Testis (tissue), 2 donors: ENCODE measurements at regions not wholly inside any gene's neighbourhood (a gene's known extent, or its start where the extent isn't known, plus 50 kb on each side); places are given as distances from the start of the nearest gene placed in this dataset.

ENCODE experiments used
- POLR2A ChIP-seq: fragments of 450-650 bp; IDR thresholded peaks from one replicate; pipeline ENCODE4 v1.6.1; 2017; ENCODE audit warnings: antibody characterized with exemption, mild to moderate bottlenecking, moderate library complexity
- TF ChIP-seq, protein P1 (sequence below), 3 experiments: fragments of 450-650 bp in 2 of 3; fragments of 200-600 bp in 1 of 3; sonication (generic) in 1 of 3; IDR thresholded peaks; one replicate each; pipeline ENCODE4 v1.5.1; 2016 to 2019; ENCODE audit warnings: antibody characterized with exemption in 3 of 3, mild to moderate bottlenecking in 2 of 3, moderate library complexity in 1 of 3

DNA sequence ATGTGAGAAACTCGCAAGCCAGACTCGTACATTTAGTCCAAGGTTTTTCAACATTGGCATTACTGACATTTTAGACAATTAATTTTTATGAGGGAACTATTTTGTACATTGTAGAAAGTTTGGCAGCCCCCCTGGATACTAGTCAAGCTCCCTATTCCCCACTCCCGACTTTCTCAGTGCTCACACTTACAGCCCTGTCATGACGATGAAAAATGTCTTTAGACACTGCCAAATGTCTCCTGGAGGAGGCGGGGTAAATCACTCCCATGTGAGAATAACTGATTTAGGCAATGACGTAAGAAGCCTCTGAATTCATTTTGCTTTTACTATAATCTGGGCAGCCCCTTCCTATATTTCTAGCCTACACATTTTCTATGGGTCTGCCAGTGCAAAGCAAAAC is 535.8 kb upstream of the KLHL1 start:
- TF ChIP-seq, protein P1, sequence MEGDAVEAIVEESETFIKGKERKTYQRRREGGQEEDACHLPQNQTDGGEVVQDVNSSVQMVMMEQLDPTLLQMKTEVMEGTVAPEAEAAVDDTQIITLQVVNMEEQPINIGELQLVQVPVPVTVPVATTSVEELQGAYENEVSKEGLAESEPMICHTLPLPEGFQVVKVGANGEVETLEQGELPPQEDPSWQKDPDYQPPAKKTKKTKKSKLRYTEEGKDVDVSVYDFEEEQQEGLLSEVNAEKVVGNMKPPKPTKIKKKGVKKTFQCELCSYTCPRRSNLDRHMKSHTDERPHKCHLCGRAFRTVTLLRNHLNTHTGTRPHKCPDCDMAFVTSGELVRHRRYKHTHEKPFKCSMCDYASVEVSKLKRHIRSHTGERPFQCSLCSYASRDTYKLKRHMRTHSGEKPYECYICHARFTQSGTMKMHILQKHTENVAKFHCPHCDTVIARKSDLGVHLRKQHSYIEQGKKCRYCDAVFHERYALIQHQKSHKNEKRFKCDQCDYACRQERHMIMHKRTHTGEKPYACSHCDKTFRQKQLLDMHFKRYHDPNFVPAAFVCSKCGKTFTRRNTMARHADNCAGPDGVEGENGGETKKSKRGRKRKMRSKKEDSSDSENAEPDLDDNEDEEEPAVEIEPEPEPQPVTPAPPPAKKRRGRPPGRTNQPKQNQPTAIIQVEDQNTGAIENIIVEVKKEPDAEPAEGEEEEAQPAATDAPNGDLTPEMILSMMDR (IDR thresholded peaks at IDR 0.05) = no peak
- TF ChIP-seq POLR2A = no peak
